ENCODE measurements at regions not wholly inside any gene's neighbourhood (a gene's known extent, or its start where the extent isn't known, plus 50 kb on each side); places are given as distances from the start of the nearest gene placed in this dataset.

DNA sequence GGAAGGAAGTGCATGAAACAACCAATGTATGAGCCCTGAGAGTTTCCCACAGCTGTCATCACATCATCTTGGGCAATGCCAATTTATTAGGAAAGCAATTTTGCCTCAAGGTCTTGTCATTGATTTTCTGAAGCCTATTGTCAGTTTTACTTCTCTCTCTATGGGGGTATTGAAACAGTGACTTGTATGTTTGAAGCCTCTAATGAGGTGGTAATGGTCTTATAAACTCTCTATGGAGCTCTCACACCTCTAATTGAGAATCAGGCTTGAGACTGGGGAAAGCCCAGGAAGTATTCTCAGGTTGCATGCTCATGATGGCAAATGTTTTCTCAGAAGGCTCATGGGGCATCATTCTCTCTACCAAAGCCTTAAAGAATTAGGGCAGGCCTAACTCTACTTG lies 308.2 kb upstream of the EMCN start:
- no peak for TF ChIP-seq CTCF (IDR thresholded peaks at IDR 0.05)
- Histone ChIP-seq H3K4me3 (no peak overlapping the region), H3K27ac (no peak overlapping the region)
- no peak for DNase-seq (ENCODE audit: low spot score)

DNA sequence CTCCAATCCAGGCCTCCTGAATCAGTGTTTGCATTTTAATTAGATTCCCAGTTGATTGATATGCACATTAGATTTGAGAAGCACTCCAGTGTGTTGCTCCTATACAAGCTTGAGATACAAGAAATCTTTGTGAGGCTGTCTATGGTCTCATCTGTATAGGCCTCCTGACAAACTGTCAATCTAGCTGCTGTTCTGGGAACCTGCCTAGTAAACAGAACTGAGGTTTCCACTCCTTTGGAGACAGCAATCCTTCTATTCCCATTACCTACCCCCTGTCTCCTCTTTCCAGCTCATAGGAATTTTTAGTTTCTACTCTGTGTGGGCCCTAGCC lies 306.1 kb upstream of the EMCN start:
- no peak overlapping the region for H3K4me3 ChIP-seq
- DNase-seq (ENCODE audit: low spot score): no peak
- no peak for TF ChIP-seq CTCF (IDR thresholded peaks at IDR 0.05)
- H3K27ac ChIP-seq: no peak overlapping the region

DNA sequence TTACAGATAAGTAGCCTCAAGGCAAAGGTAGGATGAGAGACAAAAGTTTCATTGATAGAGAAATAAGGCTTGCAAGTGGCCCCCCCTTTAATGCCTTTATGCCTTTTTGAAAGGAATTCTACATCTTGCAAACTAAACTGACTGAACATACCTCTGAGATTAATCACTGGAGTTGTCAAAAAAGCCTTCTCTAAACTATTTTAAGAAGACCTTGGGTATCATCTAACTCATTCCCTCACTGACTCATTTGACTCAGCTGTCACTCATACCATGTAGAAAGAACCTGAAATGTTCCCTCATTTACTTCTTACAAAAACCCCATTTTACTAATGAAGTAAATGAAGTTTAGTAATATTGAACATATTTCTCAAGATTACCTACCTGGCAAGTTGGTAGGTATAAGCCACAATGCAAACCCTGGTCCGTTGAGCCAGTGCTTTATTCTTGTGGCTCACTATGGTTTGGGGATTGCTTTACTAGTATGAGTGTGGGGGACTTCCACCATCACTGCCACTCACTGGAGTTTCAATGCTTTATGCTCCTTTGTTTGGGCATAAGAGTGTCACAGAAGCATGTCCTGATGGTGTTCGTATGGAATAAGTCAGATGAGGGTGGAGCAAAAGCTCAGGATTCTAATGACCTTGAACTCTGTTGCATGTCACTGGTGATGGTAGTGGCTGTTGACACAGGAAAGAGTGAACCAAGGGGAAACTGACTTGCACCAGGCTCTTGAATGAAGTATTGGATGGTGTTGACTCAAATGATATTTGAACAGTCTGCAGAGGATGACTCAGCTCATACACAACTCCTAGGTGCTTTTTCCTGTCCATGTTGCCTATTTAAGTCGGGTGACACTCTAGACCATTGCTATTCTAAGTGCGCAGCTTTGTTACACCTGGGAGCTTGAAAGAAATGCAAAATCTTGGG lies 305.5 kb upstream of the EMCN start:
- Histone ChIP-seq H3K4me3 (no peak overlapping the region), H3K27ac (no peak overlapping the region)
- no peak for DNase-seq (ENCODE audit: low spot score)
- no peak for TF ChIP-seq CTCF (IDR thresholded peaks at IDR 0.05)

DNA sequence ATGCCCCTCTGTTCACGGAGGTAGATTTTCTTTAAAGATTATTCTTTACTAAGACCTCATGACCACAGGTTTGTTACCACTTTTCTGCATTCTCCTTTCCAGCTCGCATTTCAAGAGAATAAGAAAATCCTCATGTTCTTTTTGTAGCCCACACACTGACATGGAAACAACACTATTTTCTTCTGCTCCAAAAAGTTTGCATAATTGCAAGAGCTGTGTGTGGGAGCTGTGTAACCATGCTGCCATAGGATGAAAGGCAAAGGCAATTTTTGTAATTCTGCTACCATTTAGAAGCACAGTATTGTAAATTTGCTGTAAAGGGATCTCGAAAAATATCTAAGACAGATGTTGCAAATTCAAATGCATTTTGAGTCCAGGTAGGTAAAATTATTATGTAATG lies 302.4 kb upstream of the EMCN start:
- no peak for TF ChIP-seq CTCF (IDR thresholded peaks at IDR 0.05)
- DNase-seq (ENCODE audit: low spot score): no peak
- H3K4me3 ChIP-seq: no peak overlapping the region
- H3K27ac ChIP-seq: no peak overlapping the region

DNA sequence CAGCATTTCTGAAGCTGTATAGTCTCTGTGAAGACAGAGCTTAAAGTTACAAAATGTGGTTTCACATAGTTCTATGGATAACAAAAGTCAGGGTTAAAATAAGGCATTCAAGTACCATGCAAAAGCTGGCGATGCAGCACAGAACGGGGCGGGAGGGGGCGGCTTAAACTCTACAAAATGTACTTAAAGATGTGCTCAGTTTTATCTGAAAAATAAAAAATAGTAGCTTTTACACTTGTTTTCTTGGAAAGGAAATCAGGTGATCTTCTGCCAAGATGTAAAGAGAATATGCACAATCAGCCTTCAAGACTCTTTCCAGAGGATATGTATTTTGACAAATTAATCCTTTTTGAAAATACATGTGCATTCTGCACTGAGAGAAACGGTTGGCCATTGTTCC lies 301.7 kb upstream of the EMCN start:
- no peak overlapping the region for H3K27ac ChIP-seq
- no peak for TF ChIP-seq CTCF (IDR thresholded peaks at IDR 0.05)
- no peak overlapping the region for H3K4me3 ChIP-seq
- no peak for DNase-seq (ENCODE audit: low spot score)

- TF ChIP-seq CTCF (IDR thresholded peaks at IDR 0.05): no peak
- no peak overlapping the region for H3K4me3 ChIP-seq
- DNase-seq (ENCODE audit: low spot score): no peak
- H3K27ac ChIP-seq: no peak overlapping the region
These were observed 298.7 kb upstream of the EMCN start for GRCh38 chr4:100816436-100817045.

- Histone ChIP-seq H3K4me3 (no peak overlapping the region), H3K27ac (no peak overlapping the region)
- TF ChIP-seq CTCF (IDR thresholded peaks at IDR 0.05): no peak
- no peak for DNase-seq (ENCODE audit: low spot score)
These were observed 293.2 kb upstream of the EMCN start for GRCh38 chr4:100811046-100811445.

Measured in coronary artery (tissue), 2 donors.